Body of pancreas (tissue), 4 donors: ENCODE measurements at regions not wholly inside any gene's neighbourhood (a gene's known extent, or its start where the extent isn't known, plus 50 kb on each side); places are given as distances from the start of the nearest gene placed in this dataset.

Experiments
- CTCF ChIP-seq, 7 experiments: fragments of 450-650 bp in 4 of 7; fragments of 200-600 bp in 3 of 7; sonication (generic) in 3 of 7; IDR thresholded peaks; one replicate each; pipeline ENCODE4 v1.5.1; 2016 to 2019; ENCODE audit warnings: antibody characterized with exemption in 7 of 7
- POLR2A ChIP-seq, 3 donors: fragments of 450-650 bp; IDR thresholded peaks; one replicate each; pipeline ENCODE4 v1.6.1; 2016; ENCODE audit warnings: antibody characterized with exemption in 3 of 3, mild to moderate bottlenecking in 2 of 3

- no peak for TF ChIP-seq CTCF (IDR thresholded peaks at IDR 0.05)
- TF ChIP-seq POLR2A (IDR thresholded peaks at IDR 0.05), result no peak
Measured at GRCh38 chr5:159419576-159419975, 89.3 kb upstream of the IL12B start.
